GM12875 (cell line): ENCODE measurements at regions not wholly inside any gene's neighbourhood (a gene's known extent, or its start where the extent isn't known, plus 50 kb on each side); places are given as distances from the start of the nearest gene placed in this dataset.

Experiments
- H3K4me3 ChIP-seq: one replicate; pipeline ENCODE4 v1.5.1; 2011; ENCODE audit warnings: low read depth, low read length, control low read depth
- CTCF ChIP-seq: IDR thresholded peaks from 2 replicates; pipeline ENCODE4 v1.5.1; 2011; ENCODE audit warnings: low read depth, mild to moderate bottlenecking, control low read depth, inconsistent platforms, low read length, moderate library complexity, borderline replicate concordance; ENCODE audit not compliant: insufficient read depth

GRCh38 chr1:227449741-227450441 lies 113.5 kb upstream of the ZNF678 start:
- TF ChIP-seq CTCF: no peak
- no peak overlapping the region for H3K4me3 ChIP-seq

GRCh38 chr1:227449051-227449450 lies 114.3 kb upstream of the ZNF678 start:
- H3K4me3 ChIP-seq: no peak overlapping the region
- peak; percentile 49; the same call in 1 of the 2 replicates for TF ChIP-seq CTCF

- H3K4me3 ChIP-seq: no peak overlapping the region
- no peak for TF ChIP-seq CTCF
Observed at GRCh38 chr1:227447531-227447990, 115.8 kb upstream of the ZNF678 start.

- H3K4me3 ChIP-seq: no peak overlapping the region
- TF ChIP-seq CTCF: no peak
Observed at GRCh38 chr1:227445746-227446145, 117.6 kb upstream of the ZNF678 start.

GRCh38 chr1:227445092-227445674 lies 118.2 kb upstream of the ZNF678 start:
- no peak for TF ChIP-seq CTCF
- no peak overlapping the region for H3K4me3 ChIP-seq

- no peak overlapping the region for H3K4me3 ChIP-seq
- no peak for TF ChIP-seq CTCF
Observed at GRCh38 chr1:227440182-227440581, 121.9 kb upstream of the CDC42BPA start.

- H3K4me3 ChIP-seq: no peak overlapping the region
- no peak for TF ChIP-seq CTCF
Observed at GRCh38 chr1:227437495-227438008, 119.3 kb upstream of the CDC42BPA start.
